Dermis blood vessel endothelial cell (primary cell): ENCODE measurements at regions not wholly inside any gene's neighbourhood (a gene's known extent, or its start where the extent isn't known, plus 50 kb on each side); places are given as distances from the start of the nearest gene placed in this dataset.

Experiments used
- DNase-seq: peaks from one replicate; pipeline ENCODE4 v3.0.0; 2010

- no peak for DNase-seq
Measured at GRCh38 chr15:96756146-96756545, 425.6 kb downstream of the NR2F2 start.

- DNase-seq, result no peak
Measured at GRCh38 chr15:96756656-96757055, 426.2 kb downstream of the NR2F2 start.

GRCh38 chr15:96762566-96762965 is 432.1 kb downstream of the NR2F2 start:
- no peak for DNase-seq

- DNase-seq, result no peak
Measured at GRCh38 chr15:96764501-96764900, 434.0 kb downstream of the NR2F2 start.

- DNase-seq, result no peak
Measured at GRCh38 chr15:96764946-96765345, 434.4 kb downstream of the NR2F2 start.

- DNase-seq, result no peak
Measured at GRCh38 chr15:96766366-96766765, 435.9 kb downstream of the NR2F2 start.

GRCh38 chr15:96767703-96768434 is 437.4 kb downstream of the NR2F2 start:
- no peak for DNase-seq

- no peak for DNase-seq
Measured at GRCh38 chr15:96768435-96768789, 437.9 kb downstream of the NR2F2 start.

GRCh38 chr15:96771035-96771434 is 440.5 kb downstream of the NR2F2 start:
- DNase-seq, result no peak

GRCh38 chr15:96774216-96774615 is 443.7 kb downstream of the NR2F2 start:
- no peak for DNase-seq

- no peak for DNase-seq
Measured at GRCh38 chr15:96783746-96784145, 453.2 kb downstream of the NR2F2 start.

GRCh38 chr15:96790004-96790403 is 459.5 kb downstream of the NR2F2 start:
- no peak for DNase-seq

- DNase-seq, result no peak
Measured at GRCh38 chr15:96792216-96792615, 461.7 kb downstream of the NR2F2 start.

GRCh38 chr15:96796841-96797240 is 466.3 kb downstream of the NR2F2 start:
- DNase-seq, result no peak

GRCh38 chr15:96801576-96802150 is 471.2 kb downstream of the NR2F2 start:
- no peak for DNase-seq

- DNase-seq, result no peak
Measured at GRCh38 chr15:96802611-96803255, 472.2 kb downstream of the NR2F2 start.

- DNase-seq, result no peak
Measured at GRCh38 chr15:96804754-96805153, 474.3 kb downstream of the NR2F2 start.

GRCh38 chr15:96807361-96807760 is 476.9 kb downstream of the NR2F2 start:
- DNase-seq, result no peak

GRCh38 chr15:96817900-96818299 is 487.4 kb downstream of the NR2F2 start:
- no peak for DNase-seq

- DNase-seq, result no peak
Measured at GRCh38 chr15:96818861-96819260, 488.4 kb downstream of the NR2F2 start.

- DNase-seq, result no peak
Measured at GRCh38 chr15:96827981-96828380, 497.5 kb downstream of the NR2F2 start.

- DNase-seq, result no peak
Measured at GRCh38 chr15:96837241-96837970, 506.9 kb downstream of the NR2F2 start.

- no peak for DNase-seq
Measured at GRCh38 chr15:96838081-96838480, 507.6 kb downstream of the NR2F2 start.
